NCI-H2029 (cell line): ENCODE measurements at regions not wholly inside any gene's neighbourhood (a gene's known extent, or its start where the extent isn't known, plus 50 kb on each side); places are given as distances from the start of the nearest gene placed in this dataset.
"Not testable (repeated sequence)": the region's sequence is repeated elsewhere in the genome, so short reads cannot be mapped to it uniquely, and the experiment has no call there.

Source experiments
- DNase-seq: peaks from one replicate; lab custom pipeline; 2025; lab: John Stamatoyannopoulos, UW

GRCh38 chr2:190584980-190585661 lies 50.6 kb upstream of the NEMP2 start:
- DNase-seq, result no peak

- peak; percentile 76 for DNase-seq
Measured at GRCh38 chr2:190587106-190587505, 52.6 kb upstream of the NEMP2 start.

GRCh38 chr2:190589008-190589407 lies 54.5 kb upstream of the NEMP2 start:
- no peak for DNase-seq

GRCh38 chr2:190591437-190591836 lies 56.9 kb upstream of the NEMP2 start:
- DNase-seq, result no peak

- DNase-seq, result no peak
Measured at GRCh38 chr2:190592831-190593230, 56.1 kb upstream of the NAB1 start.

GRCh38 chr2:190595879-190596278 lies 53.0 kb upstream of the NAB1 start:
- DNase-seq, result not testable (repeated sequence)

GRCh38 chr2:190596993-190597392 lies 51.9 kb upstream of the NAB1 start:
- DNase-seq, result no peak

- DNase-seq, result no peak
Measured at GRCh38 chr2:190598621-190599020, 50.3 kb upstream of the NAB1 start.

GRCh38 chr2:190599073-190599472 lies 49.8 kb upstream of the NAB1 start:
- DNase-seq, result no peak
